ENCODE measurements at regions not wholly inside any gene's neighbourhood (a gene's known extent, or its start where the extent isn't known, plus 50 kb on each side); places are given as distances from the start of the nearest gene placed in this dataset.

GRCh38 chr13:48908381-48909055 lies 67.2 kb upstream of the FNDC3A start:
- TF ChIP-seq GATA3 (IDR thresholded peaks at IDR 0.05; ENCODE audit: low read depth, low read length) (no peak), GATA2 (IDR thresholded peaks at IDR 0.05; ENCODE audit: low read depth, low read length) (no peak)
